ENCODE measurements at regions not wholly inside any gene's neighbourhood (a gene's known extent, or its start where the extent isn't known, plus 50 kb on each side); places are given as distances from the start of the nearest gene placed in this dataset.

GRCh38 chr11:15889363-15890030 lies 466.8 kb downstream of the SOX6 start:
- Histone ChIP-seq H3K9me3 (ENCODE audit: control insufficient read depth, insufficient read depth, low read length) (no peaks in the 10 kb centered on the region), H3K27ac (ENCODE audit: low read length) (no peak overlapping the region), H3K27me3 (ENCODE audit: control insufficient read depth, insufficient read depth, low read length) (no peaks in the 10 kb centered on the region), H3K4me3 (ENCODE audit: low read length) (no peak overlapping the region), H3K36me3 (ENCODE audit: control insufficient read depth, insufficient read depth, low read length) (no peaks in the 10 kb centered on the region), H3K4me1 (ENCODE audit: control insufficient read depth, insufficient read depth, low read length) (no peaks in the 10 kb centered on the region)
- 65% methylated on average over 2 of the region's 2 CpGs for WGBS (ENCODE audit: insufficient coverage)
- no peaks in the 10 kb centered on the region for H3K27me3 Mint-ChIP-seq (ENCODE audit: low read depth in 2 of 2)
- no peak for TF ChIP-seq CTCF (IDR thresholded peaks at IDR 0.05)
- intact Hi-C loops (cut with micrococcal nuclease), result no loop called here
- no peaks in the 10 kb centered on the region for H3K36me3 Mint-ChIP-seq
- no peak for DNase-seq
- no peak overlapping the region for H3K27ac Mint-ChIP-seq
- no peak for ATAC-seq
- no peak overlapping the region for H3K4me3 Mint-ChIP-seq
- H3K4me1 Mint-ChIP-seq, result peaks cover 11 to 26% of the 10 kb centered on the region in 2 donors
- H3K9me3 Mint-ChIP-seq, result no peaks in the 10 kb centered on the region

- H3K4me3 ChIP-seq (ENCODE audit: low read length), result no peak overlapping the region
- no peaks in the 10 kb centered on the region for H3K9me3 Mint-ChIP-seq
- H3K36me3 Mint-ChIP-seq, result no peaks in the 10 kb centered on the region
- no peaks in the 10 kb centered on the region for H3K27me3 Mint-ChIP-seq (ENCODE audit: low read depth in 2 of 2)
- TF ChIP-seq CTCF (IDR thresholded peaks at IDR 0.05), result no peak
- H3K27me3 ChIP-seq (ENCODE audit: control insufficient read depth, insufficient read depth, low read length), result no peaks in the 10 kb centered on the region
- no peak overlapping the region for H3K27ac ChIP-seq (ENCODE audit: low read length)
- no peaks in the 10 kb centered on the region for H3K36me3 ChIP-seq (ENCODE audit: control insufficient read depth, insufficient read depth, low read length)
- ATAC-seq, result no peak
- WGBS (ENCODE audit: insufficient coverage), result 82% methylated on average over 9 of the region's 9 CpGs
- H3K9me3 ChIP-seq (ENCODE audit: control insufficient read depth, insufficient read depth, low read length), result no peaks in the 10 kb centered on the region
- peaks cover 11 to 26% of the 10 kb centered on the region in 2 donors for H3K4me1 Mint-ChIP-seq
- DNase-seq, result no peak
- H3K4me3 Mint-ChIP-seq, result no peak overlapping the region
- no peaks in the 10 kb centered on the region for H3K4me1 ChIP-seq (ENCODE audit: control insufficient read depth, insufficient read depth, low read length)
- intact Hi-C loops (cut with micrococcal nuclease), result no loop called here
- no peak overlapping the region for H3K27ac Mint-ChIP-seq
Observed at GRCh38 chr11:15890031-15890713, 466.2 kb downstream of the SOX6 start.

DNA sequence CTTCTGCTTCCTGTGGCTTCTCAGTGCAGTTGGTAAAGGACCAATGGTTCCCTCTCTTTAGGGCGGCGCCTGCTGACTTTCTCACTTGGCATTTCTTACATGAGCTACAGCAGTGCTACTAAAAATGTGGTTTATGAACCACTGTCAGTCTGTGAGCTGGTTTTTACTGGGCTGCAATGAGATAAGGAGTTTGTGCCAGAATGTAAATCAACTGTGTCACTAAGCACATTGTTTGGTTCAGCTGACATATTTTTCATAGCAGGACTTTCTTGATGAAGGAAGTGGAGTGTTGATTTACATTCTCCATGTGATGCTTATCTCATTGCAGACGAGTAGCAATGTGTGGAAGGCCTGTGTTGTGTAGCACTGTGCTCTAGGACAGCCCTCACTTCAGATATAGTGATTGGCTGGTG lies 463.3 kb downstream of the SOX6 start:
- H3K27me3 ChIP-seq (ENCODE audit: control insufficient read depth, insufficient read depth, low read length), result no peaks in the 10 kb centered on the region
- no peak overlapping the region for H3K27ac ChIP-seq (ENCODE audit: low read length)
- ATAC-seq (peak in 1 of 3 donors; percentile 62), DNase-seq (no peak)
- Mint-ChIP-seq H3K36me3 (no peaks in the 10 kb centered on the region), H3K9me3 (no peaks in the 10 kb centered on the region), H3K4me3 (no peak overlapping the region), H3K27me3 (ENCODE audit: low read depth in 2 of 2) (no peaks in the 10 kb centered on the region), H3K27ac (peak overlapping the region in 1 of 2 donors; percentile 74), H3K4me1 (peaks cover 11 to 26% of the 10 kb centered on the region in 2 donors)
- intact Hi-C loops (cut with micrococcal nuclease), result no loop called here
- no peaks in the 10 kb centered on the region for H3K9me3 ChIP-seq (ENCODE audit: control insufficient read depth, insufficient read depth, low read length)
- no peaks in the 10 kb centered on the region for H3K4me1 ChIP-seq (ENCODE audit: control insufficient read depth, insufficient read depth, low read length)
- no peak overlapping the region for H3K4me3 ChIP-seq (ENCODE audit: low read length)
- no peak for TF ChIP-seq CTCF (IDR thresholded peaks at IDR 0.05)
- H3K36me3 ChIP-seq (ENCODE audit: control insufficient read depth, insufficient read depth, low read length), result no peaks in the 10 kb centered on the region
- 7% methylated on average over 3 of the region's 3 CpGs for WGBS (ENCODE audit: insufficient coverage)

All from natural killer cell (primary cell).